Embryonic facial prominence (tissue), 1 donor: ENCODE measurements at regions not wholly inside any gene's neighbourhood (a gene's known extent, or its start where the extent isn't known, plus 50 kb on each side); places are given as distances from the start of the nearest gene placed in this dataset.

Source experiments
- DNase-seq: peaks from one replicate; pipeline ENCODE4 v3.0.0-alpha.2; 2016; ENCODE audit errors: extremely low spot score

GRCh38 chr4:125365731-125366130 lies 51.0 kb downstream of the FAT4 start:
- DNase-seq = no peak

- peak; percentile 82 for DNase-seq
Observed at GRCh38 chr4:125368146-125368545, 53.4 kb downstream of the FAT4 start.

GRCh38 chr4:125368671-125369081 lies 53.9 kb downstream of the FAT4 start:
- DNase-seq = peak; percentile 74

DNA sequence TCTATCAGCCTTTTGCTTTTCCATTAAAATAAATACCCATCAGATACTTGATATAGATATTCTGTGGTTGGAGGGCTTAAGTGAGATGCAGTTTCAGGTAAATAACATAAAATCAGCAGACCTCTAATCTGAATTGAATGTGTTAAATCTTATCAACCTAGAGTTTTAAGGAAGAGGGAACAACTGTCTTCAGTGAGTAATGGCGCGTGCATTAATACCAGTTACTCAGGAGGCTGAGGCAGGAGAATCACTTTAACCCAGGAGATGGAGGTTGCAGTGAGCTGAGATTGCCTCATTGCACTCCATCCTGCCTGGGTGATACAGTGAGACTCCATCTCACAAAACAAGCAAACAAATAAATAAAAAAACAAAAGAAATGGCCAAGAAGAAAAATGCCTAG lies 54.3 kb downstream of the FAT4 start:
- DNase-seq = no peak

- no peak for DNase-seq
Observed at GRCh38 chr4:125370478-125370877, 55.7 kb downstream of the FAT4 start.

DNA sequence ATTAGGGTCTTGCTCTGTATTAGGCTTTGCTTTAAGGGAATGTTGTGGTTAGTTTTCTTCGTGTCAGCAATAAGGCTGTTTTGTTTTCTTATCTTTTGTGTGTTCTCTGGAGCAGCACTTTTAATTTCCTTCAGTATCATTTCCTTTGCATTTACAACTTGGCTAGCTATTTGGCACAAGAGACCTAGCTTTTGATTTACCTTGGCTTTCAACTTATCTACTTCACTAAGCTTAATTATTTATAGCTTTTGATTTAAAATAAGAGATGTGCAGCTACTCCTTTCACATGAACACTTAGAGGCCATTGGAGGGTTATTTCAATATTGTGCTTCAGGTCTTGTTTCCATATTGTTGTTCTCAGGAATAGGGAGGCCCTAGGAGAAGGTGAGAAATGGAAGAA lies 68.2 kb downstream of the FAT4 start:
- DNase-seq = no peak

GRCh38 chr4:125387770-125388169 lies 73.0 kb downstream of the FAT4 start:
- no peak for DNase-seq

DNA sequence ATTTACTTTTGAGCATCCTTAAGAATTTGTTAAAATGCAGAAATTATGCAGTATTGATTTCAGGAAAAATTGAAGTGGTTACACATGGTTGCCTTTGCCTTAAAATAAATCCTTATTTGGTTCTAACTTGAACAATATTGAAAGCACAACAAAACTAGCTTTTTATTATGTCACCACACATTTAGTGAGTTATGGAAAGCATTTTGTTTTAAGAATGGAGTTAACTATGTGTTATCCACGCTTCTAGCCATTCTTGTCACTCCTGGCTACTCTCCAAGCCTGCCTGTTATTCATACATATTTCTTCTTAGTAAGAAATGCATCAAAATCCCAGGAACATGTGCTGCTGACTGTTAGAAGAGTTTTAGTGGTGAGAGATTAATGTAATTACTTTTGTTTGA lies 73.9 kb downstream of the FAT4 start:
- peak; percentile 45 for DNase-seq

GRCh38 chr4:125389713-125390112 lies 75.0 kb downstream of the FAT4 start:
- DNase-seq = peak; percentile 30

- no peak for DNase-seq
Observed at GRCh38 chr4:125390126-125390525, 75.4 kb downstream of the FAT4 start.

DNA sequence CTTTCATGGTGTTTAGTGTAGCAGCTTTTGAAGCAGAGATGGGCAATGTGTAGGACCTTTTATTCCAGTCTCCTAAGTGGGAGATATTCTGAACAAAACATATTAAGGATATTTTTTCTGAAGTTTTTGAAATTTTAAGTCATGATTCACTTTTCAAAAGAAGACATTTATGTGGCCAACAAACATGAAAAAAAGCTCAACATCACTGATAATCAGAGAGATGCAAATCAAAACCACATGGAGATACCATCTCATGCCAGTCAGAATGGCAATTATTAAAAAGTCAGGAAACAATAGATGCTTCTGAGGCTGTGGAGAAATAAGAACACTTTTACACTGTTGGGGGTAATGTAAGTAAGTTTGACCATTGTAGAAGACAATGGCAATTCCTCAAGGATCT lies 76.0 kb downstream of the FAT4 start:
- no peak for DNase-seq

- DNase-seq = no peak
Observed at GRCh38 chr4:125392694-125393093, 77.9 kb downstream of the FAT4 start.

DNA sequence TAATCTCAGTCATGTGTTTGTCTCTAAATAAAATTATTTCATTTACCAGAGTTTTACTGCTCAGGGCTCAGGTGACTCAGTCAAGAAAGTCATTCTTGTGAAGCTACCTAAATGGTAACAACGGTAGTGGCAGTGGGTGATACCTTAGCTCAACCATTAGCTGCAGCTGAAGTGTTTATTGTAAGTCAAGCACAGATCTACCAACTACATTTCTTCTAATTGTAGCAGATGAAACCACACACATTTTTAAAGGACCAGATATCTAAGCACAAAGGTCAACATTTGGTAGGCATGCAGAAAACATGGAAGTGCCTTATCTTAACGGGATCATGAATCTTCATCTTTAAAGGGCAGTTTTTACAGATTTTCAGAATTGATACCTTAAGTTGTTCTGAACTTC lies 79.1 kb downstream of the FAT4 start:
- DNase-seq = no peak

DNA sequence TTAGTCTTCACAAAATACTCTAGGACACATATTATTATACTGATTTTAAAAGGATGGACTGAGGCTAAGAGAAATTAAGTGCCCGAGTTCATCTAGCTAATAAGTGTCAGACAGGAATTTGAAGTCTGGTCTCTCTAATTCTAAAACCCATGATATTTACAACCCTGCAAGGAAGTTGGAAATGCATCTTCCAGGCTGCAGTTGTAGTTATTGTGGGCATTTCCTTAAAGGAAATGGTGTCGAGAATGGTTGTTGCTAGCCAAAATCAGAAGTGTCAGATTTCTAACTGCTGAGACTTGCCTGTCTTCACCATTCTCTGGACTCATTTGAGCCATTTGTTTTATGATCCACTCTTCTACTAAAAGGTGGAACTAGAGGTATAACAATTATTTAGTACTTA lies 82.5 kb downstream of the FAT4 start:
- no peak for DNase-seq

- DNase-seq = no peak
Observed at GRCh38 chr4:125398263-125399002, 83.7 kb downstream of the FAT4 start.

DNA sequence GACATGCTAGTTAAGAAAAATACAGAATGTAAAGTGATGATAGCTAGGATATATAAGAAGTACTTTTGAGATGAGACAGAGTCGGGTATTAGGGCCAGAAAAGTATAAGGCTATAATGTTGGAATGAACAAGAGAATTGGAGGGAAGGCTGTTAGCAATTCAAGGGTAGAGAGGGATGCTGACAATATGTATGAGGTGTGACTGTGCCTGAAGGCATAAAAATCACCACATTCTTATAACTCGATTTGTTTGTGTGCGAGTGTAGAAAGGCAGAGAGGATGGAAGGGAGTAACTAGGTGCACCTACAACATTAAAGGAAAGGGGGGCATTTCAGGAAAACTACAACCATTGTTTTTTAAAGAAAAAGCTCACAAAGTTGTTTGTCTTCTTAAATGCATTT lies 86.0 kb downstream of the FAT4 start:
- no peak for DNase-seq

- no peak for DNase-seq
Observed at GRCh38 chr4:125401784-125402183, 87.0 kb downstream of the FAT4 start.

GRCh38 chr4:125420526-125420925 lies 105.8 kb downstream of the FAT4 start:
- DNase-seq = no peak

- DNase-seq = no peak
Observed at GRCh38 chr4:125421547-125421946, 106.8 kb downstream of the FAT4 start.

- no peak for DNase-seq
Observed at GRCh38 chr4:125423124-125423523, 108.4 kb downstream of the FAT4 start.

DNA sequence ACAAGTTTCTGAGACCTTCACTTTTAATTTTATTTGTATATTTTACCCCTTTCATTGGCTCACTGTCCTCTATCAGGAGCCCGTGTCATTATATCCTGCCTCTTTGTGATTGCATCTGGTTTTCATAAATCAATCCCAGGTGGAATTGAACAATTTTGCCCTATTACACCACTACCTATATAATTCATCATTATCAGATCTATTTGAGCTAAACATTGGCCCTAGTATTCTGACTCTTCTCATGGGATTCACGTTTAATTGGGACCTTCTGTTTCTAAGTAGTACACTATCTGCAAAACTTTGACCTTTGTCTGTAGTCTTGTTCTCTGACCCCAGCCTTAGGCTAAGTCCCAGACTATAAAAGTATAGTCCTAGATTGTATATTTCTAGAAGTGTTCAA lies 114.1 kb downstream of the FAT4 start:
- no peak for DNase-seq

- DNase-seq = no peak
Observed at GRCh38 chr4:125430086-125430485, 115.3 kb downstream of the FAT4 start.

DNA sequence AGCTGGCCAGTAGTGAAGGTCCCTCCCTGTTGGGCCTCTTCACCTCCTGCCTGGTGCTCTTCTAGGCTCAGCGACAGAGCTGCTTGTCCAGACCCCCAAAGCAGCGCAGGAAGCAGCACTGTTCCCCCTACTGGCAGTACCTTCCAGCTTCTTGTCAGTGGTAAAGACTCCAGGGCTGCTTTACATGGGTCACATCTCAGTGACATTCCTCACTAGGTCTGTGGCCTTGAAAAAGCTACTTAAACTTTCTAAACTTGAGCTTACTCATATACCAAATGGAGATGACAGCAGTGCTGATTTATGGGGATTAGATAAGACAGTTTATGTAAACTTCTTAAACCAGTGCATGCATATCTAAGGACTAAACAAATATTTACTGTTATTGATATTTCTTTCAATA lies 117.3 kb downstream of the FAT4 start:
- DNase-seq = no peak

DNA sequence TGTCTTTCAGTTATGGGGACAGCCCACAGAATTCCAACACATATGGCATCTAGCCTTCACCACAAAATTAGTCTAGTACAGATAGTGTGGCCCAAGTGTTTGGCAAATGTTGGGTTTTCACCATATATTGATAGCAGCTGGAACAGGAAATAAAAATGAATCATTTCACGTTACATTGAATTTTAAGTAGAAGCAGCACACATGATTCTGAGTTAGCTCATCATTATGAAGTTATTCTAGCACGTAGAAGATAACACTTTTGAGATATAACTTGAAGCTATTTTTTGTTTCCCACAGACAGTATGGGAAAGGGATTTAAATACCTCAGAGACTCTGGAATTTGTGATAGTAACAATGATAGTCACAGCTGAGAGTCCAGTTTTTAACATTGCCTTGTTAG lies 118.7 kb downstream of the FAT4 start:
- no peak for DNase-seq
